T47D (cell line): ENCODE measurements at regions not wholly inside any gene's neighbourhood (a gene's known extent, or its start where the extent isn't known, plus 50 kb on each side); places are given as distances from the start of the nearest gene placed in this dataset.

Experiments
- DNase-seq, 2 experiments: peaks; one replicate each; pipeline versions ENCODE4 v3.0.0 to v3.0.0-alpha.2; 2011 to 2012; ENCODE audit warnings: low read depth in 1 of 2, low spot score in 1 of 2
- JUND ChIP-seq: IDR thresholded peaks from 2 replicates; pipeline ENCODE4 v1.6.1; 2012; ENCODE audit warnings: low read depth
- in situ Hi-C: cut with HindIII; loops from 2 replicates; pipeline ENCODE4 v1.10.0; 2016; ENCODE audit warnings: low sequenced_read_pairs, low pct_unique_long_range_greater_than_20kb

DNA sequence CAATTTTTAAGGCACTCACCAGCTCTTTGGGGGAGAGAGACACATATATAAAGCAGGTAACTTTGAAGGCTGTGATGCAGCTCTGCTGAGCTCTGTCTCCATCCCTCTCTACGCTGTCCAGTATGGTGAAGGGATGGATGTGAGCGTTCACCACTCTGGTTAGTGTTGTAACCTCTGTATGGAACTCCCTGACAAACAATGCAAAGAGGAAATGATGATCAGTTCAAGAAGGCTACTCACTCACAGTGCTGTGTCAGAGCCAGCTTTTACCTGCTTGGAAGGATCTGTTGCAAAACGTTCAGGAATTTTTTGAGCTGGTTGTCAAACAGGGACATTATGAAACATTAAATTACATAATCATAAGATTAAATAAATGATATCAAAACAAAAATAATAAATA is 90.8 kb upstream of the SLC10A2 start:
- no peak for TF ChIP-seq JUND
- in situ Hi-C loops = no loop called here
- no peak for DNase-seq

DNA sequence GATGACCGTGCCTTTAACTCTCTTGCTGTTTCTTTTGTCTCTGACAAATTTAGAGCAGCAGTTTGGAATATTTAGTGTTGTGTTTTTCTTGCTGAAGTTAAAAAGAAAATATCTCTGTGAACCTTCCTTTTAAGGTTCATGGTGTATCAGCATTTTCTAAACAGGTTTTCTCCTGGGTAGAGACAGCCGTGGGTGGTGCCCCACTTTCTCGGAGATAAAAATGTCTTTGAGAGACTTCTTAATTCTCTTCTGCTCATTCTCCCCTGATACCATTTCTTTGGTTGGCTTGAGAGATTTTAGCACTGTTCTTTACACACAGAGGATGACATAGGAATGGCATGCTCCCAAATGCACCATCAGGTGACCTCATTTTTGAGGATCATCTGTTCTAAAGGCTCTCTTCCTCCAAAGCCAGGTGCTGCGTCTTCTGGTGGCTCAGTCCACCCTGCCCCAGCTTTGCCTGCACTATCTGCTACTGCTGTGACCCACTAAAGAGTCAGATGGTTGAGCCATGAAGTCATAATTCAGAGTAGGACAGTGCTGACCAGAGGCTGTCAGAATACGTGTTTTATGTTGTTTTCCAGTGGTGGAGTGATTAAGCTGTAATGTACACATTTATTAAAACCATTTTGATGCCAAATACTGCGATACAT is 90.3 kb upstream of the SLC10A2 start:
- DNase-seq = no peak
- in situ Hi-C loops = no loop called here
- TF ChIP-seq JUND = no peak

DNA sequence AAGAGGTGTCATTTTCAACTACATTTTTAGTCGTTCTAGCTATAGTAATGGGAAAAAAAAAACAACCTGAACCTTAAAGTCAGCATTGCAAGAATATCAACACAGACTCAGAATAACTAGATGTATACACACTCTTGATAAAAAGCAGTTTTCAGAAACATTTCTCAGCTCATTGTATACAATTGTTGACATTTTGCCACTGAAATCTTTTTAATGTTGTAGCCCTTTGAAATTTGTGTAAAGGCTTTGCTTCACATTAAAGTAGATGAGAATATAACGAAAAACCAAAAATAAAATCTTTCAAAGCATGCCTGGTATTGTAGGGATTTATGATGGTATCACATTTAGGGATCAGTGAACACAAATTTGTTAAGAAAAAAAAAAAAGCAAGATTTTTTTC is 87.2 kb upstream of the SLC10A2 start:
- no peak for TF ChIP-seq JUND
- no peak for DNase-seq
- in situ Hi-C loops = no loop called here

DNA sequence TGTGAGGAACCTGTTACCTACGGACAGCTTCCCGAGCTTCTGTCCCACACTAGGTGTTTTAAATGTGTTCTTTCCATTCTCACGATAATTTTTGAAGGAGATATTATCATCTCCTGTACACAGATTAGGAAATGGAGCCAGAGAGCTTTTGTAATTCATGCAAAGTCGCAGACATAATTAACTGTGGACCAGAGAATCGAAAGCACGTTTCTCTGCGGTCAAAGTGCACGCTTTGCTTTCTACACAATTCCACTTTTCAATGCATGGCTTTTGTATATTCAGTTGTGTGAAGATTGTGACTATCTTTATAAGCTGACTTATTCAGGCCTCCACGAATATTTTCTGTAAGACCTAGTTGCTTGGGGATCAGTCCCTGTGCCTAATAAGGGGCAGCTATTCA is 81.7 kb upstream of the SLC10A2 start:
- no peak for TF ChIP-seq JUND
- DNase-seq = no peak
- in situ Hi-C loops = no loop called here

DNA sequence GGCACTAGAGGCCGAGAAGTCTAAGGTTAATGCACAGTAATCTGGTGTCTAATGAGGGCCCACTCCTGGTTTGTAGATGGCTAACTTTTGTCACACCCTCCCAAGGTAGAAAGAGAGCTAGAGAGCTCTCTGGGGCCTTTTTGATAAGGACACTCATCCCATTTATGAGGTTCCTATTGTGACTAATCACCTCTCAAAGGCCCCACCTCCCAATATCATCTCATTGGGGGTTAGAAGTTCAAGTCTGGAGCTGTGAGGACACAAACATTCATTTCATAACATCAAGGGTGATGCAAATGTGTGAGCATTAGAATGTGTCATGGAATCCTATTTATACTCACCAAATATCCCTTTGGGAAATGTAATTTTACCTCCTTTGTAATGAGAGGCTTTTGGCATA is 79.2 kb upstream of the SLC10A2 start:
- in situ Hi-C loops = no loop called here
- no peak for DNase-seq
- TF ChIP-seq JUND = no peak

DNA sequence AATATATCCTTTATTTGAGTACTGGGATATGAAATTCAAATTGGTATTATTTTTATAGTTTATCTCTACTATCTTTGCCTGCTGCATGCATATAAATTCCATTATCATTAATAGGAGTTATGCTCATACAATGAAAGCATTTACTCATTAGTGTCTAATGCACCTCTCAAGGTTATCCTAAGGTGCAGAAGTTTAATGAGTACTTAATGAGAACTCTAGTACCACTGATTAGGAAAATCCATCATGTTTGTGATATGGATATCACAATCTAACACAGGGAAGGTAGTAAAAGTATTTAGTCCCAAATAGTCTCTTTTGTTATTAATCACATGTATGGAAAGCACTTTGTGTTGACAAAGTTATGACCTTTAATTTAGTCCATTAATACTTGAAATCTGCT is 77.2 kb upstream of the SLC10A2 start:
- TF ChIP-seq JUND = no peak
- DNase-seq = no peak
- in situ Hi-C loops = no loop called here

DNA sequence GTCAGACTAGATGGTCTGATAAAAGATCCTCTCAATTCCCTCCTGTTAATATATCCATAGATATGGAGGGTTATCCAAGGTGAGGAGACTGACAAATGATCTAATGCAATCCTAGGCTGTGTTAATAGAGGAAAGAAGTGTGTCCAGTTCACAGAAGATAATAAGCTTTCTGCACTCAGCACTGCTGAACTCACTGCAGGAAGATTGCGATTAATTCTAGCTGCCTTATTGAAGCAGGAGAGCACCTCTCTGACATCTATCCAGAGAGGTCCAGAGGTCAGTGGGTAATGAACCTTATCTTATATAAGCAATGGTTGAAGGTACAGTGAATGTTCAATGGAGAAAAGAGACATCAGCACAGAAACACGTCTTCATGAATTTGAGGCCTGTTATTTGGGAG is 75.9 kb upstream of the SLC10A2 start:
- no peak for TF ChIP-seq JUND
- in situ Hi-C loops = no loop called here
- no peak for DNase-seq

DNA sequence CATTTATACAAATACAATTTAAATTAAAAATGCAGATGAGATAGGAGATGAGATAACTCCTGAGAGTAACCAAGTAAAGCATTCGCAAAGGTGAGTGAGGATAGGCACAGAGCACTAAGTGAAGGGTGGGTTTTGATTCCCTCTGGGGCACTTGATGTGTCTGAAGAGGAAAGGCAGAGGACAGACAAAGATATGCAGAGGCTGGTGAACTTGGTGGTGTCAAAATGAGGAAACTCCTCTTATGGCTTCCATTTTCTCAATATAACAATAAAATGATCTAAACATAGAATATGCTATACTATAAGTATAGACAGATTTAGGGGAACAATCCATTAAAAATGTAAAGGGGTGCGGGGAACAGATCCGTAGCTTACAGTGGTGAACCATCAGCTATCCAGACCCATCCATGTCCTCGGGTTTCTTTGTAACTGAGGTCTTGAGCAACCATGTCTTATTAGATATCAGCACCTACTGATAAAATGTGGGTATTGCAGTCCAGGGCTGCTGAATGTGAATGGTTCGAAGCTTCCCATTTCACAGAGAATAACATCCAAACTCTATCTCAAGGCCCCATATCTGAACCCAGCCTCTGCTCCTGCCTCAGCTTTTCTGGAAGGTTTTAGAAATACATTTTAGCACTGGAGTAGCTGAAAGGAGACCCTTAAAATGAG is 73.9 kb upstream of the SLC10A2 start:
- TF ChIP-seq JUND = no peak
- peak; percentile 4 to 48 for DNase-seq
- in situ Hi-C loops = no loop called here

DNA sequence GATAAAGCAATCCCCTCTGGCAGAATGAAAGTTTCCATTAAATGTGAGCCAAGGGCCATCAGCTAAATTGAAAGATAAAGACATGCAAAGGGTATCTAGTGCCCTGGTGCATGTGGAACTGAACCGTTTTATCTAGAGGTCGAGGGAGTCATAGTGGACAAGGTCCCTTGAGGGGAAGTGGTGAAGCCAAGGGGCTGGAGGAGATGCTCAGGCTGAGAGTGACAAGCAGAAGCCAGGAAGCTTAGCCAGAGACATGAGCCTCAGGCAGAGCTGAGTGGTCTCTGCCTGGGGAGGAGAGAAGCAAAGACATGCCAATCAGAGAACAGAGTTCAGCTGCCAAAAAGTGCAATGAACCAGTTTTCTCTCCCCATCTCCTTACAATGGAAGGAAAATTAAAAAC is 68.1 kb upstream of the SLC10A2 start:
- in situ Hi-C loops = no loop called here
- TF ChIP-seq JUND = no peak
- DNase-seq = no peak

DNA sequence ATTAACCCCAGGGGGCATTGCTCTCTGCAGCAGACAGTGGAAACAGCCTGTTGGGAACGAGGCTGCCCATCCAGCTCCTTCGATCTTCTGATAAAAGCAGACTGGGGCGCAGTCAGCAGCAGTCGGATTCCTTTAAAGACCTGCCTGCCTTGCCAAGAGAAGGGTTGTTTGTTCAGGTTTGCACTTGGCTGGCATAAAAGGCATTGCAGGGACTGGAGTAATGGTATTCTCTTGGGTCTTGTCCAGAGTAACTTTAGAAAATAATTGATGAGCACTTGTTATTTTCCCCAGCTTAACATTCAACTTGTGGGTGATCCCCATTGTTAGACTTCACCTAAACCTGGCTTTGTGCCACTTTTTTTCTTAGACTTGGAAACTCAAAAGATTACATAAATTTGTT is 67.3 kb upstream of the SLC10A2 start:
- DNase-seq = no peak
- no peak for TF ChIP-seq JUND
- in situ Hi-C loops = no loop called here

DNA sequence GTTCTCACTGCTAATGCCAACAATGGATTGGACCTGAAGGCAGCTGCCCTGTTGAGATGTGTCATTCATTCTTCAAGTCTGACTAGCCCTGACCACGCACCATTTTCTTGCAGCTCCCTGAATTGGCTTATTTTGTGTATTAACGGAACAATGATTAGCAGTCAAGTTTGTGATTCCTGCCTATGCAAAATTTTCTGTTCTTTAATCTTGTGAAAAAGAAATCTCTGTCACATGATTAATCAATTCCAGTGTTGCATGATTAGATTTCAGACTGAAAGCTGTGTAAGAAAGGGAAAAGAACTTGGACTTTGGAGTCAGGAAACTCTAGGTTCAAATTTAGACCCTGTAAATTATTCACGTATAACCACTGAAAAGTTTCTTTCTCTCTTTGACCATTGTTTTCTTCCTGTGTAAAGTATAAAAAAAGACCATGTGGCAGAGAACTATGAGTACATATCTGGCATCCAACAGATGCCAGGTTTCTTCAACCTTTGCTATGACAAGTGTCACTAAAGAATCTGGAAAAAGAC is 64.5 kb upstream of the SLC10A2 start:
- in situ Hi-C loops = no loop called here

DNA sequence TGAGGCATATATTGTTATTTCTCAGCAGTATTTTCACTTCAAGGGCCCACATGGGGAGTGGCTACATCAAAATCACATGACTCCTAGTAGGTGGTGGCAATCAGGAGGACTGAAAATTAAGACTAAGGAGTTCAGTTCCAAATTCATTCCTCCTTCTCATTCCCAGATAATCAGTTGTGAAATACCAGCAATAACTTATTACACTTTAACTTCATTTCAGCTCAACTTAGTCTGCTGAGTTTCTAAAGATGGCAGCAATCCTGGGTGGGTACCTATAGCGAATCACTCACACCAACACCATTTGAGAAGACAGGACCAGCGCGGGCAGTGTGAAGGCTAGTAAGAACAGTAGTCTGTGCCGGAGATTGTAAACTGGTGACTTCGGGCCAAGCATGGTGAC is 63.9 kb upstream of the SLC10A2 start:
- no peak for DNase-seq
- TF ChIP-seq JUND = no peak
- in situ Hi-C loops = no loop called here

More for the DNA sequence above, 64.5 kb upstream of the SLC10A2 start:
- no peak for TF ChIP-seq JUND
- DNase-seq = no peak
